ENCODE measurements at regions not wholly inside any gene's neighbourhood (a gene's known extent, or its start where the extent isn't known, plus 50 kb on each side); places are given as distances from the start of the nearest gene placed in this dataset.

- TF ChIP-seq MXI1 (conservative IDR thresholded peaks at IDR 0.05; ENCODE audit: poor library complexity, severe bottlenecking) (no peak), EZH2 (IDR thresholded peaks at IDR 0.05; ENCODE audit: borderline replicate concordance, insufficient read depth, low read length, poor library complexity, severe bottlenecking) (no peak)
Measured at GRCh38 chr6:141484711-141485110, 648.0 kb upstream of the GJE1 start.

Measured in neural cell (in vitro differentiated cells).